GM23338 (cell line): ENCODE measurements at regions not wholly inside any gene's neighbourhood (a gene's known extent, or its start where the extent isn't known, plus 50 kb on each side); places are given as distances from the start of the nearest gene placed in this dataset.

Experiments
- ATAC-seq: fragments of 200-7000 bp; cut with Tn5 transposase; 3 replicates; pipeline ENCODE4 v1.9.1; 2020
- DNase-seq: peaks from one replicate; pipeline ENCODE4 v3.0.0-alpha.2; 2015; ENCODE audit warnings: low spot score
- H2AFZ ChIP-seq: fragments of 200-600 bp; sonication (generic); 2 replicates; pipeline ENCODE4 v1.8.0; 2016; ENCODE audit warnings: antibody characterized with exemption, mild to moderate bottlenecking, moderate library complexity
- H3F3A ChIP-seq: fragments of 200-600 bp; sonication (generic); replicated peaks from 2 replicates; pipeline ENCODE4 v1.8.0; 2017; ENCODE audit warnings: antibody characterized with exemption, mixed run types, low read depth
- H3K27ac ChIP-seq: fragments of 200-600 bp; sonication (generic); 2 replicates; pipeline ENCODE4 v1.6.1; 2016; ENCODE audit warnings: low read depth
- H3K27me3 ChIP-seq: fragments of 200-600 bp; sonication (generic); 2 replicates; pipeline ENCODE4 v1.8.0; 2016; ENCODE audit warnings: mild to moderate bottlenecking, mixed run types, moderate library complexity; ENCODE audit not compliant: insufficient read depth
- H3K36me3 ChIP-seq: fragments of 200-600 bp; sonication (generic); 2 replicates; pipeline ENCODE4 v1.8.0; 2016; ENCODE audit warnings: mild to moderate bottlenecking; ENCODE audit not compliant: insufficient read depth
- H3K4me1 ChIP-seq: fragments of 200-600 bp; sonication (generic); 2 replicates; pipeline ENCODE4 v1.8.0; 2016; ENCODE audit warnings: mild to moderate bottlenecking, moderate library complexity; ENCODE audit not compliant: insufficient read depth
- H3K4me2 ChIP-seq: fragments of 200-600 bp; sonication (generic); 2 replicates; pipeline ENCODE4 v1.7.1; 2017; ENCODE audit warnings: mixed run types
- H3K4me3 ChIP-seq: fragments of 200-600 bp; sonication (generic); 2 replicates; pipeline ENCODE4 v1.6.1; 2016; ENCODE audit warnings: mixed run types
- H3K79me2 ChIP-seq: fragments of 200-600 bp; sonication (generic); replicated peaks from 2 replicates; pipeline ENCODE4 v1.8.0; 2017; ENCODE audit warnings: mild to moderate bottlenecking; ENCODE audit not compliant: insufficient read depth
- H3K9me2 ChIP-seq: fragments of 200-600 bp; sonication (generic); 2 replicates; pipeline ENCODE4 v1.8.0; 2017; ENCODE audit not compliant: insufficient read depth
- H4K20me1 ChIP-seq: fragments of 200-600 bp; sonication (generic); replicated peaks from 2 replicates; pipeline ENCODE4 v1.8.0; 2017; ENCODE audit warnings: mild to moderate bottlenecking; ENCODE audit not compliant: insufficient read depth
- H3K27ac Mint-ChIP-seq: 2 replicates; pipeline ENCODE4 v1.8.0; 2020; ENCODE audit warnings: inconsistent platforms, mild to moderate bottlenecking, moderate library complexity, mixed read lengths
- H3K27me3 Mint-ChIP-seq: 3 replicates; pipeline ENCODE4 v1.8.0; 2022; ENCODE audit warnings: low read depth, mild to moderate bottlenecking, moderate library complexity, mixed read lengths, inconsistent platforms; ENCODE audit not compliant: insufficient read depth, poor library complexity
- H3K36me3 Mint-ChIP-seq: 3 replicates; pipeline ENCODE4 v1.8.0; 2021; ENCODE audit warnings: low read depth, mild to moderate bottlenecking, inconsistent platforms, moderate library complexity, mixed read lengths
- H3K4me1 Mint-ChIP-seq: 3 replicates; pipeline ENCODE4 v1.8.0; 2020; ENCODE audit warnings: mild to moderate bottlenecking, inconsistent platforms, mixed read lengths
- H3K4me3 Mint-ChIP-seq: 3 replicates; pipeline ENCODE4 v1.8.0; 2021; ENCODE audit warnings: moderate library complexity, mild to moderate bottlenecking, inconsistent platforms, mixed read lengths
- H3K9me3 Mint-ChIP-seq: 3 replicates; pipeline ENCODE4 v1.8.0; 2020; ENCODE audit warnings: moderate library complexity, mild to moderate bottlenecking, inconsistent platforms, mixed read lengths
- CREB1 ChIP-seq: fragments of 250-450 bp; sonication (Bioruptor Pico); IDR thresholded peaks from 2 replicates; pipeline ENCODE4 v1.5.0; 2020; ENCODE audit warnings: low read depth, mild to moderate bottlenecking, moderate library complexity
- CTCF ChIP-seq, 2 experiments: fragments of 200-600 bp in 1 of 2; sonication (generic) in 1 of 2; conservative IDR thresholded peaks; 2 replicates each; pipeline versions ENCODE4 v1.5.1 to v1.6.1; 2016 to 2017; ENCODE audit warnings: antibody characterized with exemption in 2 of 2, low read depth in 2 of 2, mild to moderate bottlenecking in 2 of 2, moderate library complexity in 1 of 2
- ETS1 ChIP-seq: IDR thresholded peaks from 2 replicates; pipeline ENCODE4 v1.6.1; 2016; ENCODE audit warnings: antibody characterized with exemption
- EZH2 ChIP-seq: fragments of 200-600 bp; sonication (generic); IDR thresholded peaks from one replicate; pipeline ENCODE4 v1.8.0; 2017; ENCODE audit warnings: antibody characterized with exemption, mild to moderate bottlenecking, low read depth; ENCODE audit not compliant: unreplicated experiment
- EZH2phosphoT487 ChIP-seq: fragments of 200-600 bp; sonication (generic); IDR thresholded peaks from one replicate; pipeline ENCODE4 v1.8.1; 2018; ENCODE audit warnings: antibody characterized with exemption; ENCODE audit not compliant: unreplicated experiment
- JUNB ChIP-seq: IDR thresholded peaks from one replicate; pipeline ENCODE4 v1.6.1; 2016; ENCODE audit warnings: antibody characterized with exemption; ENCODE audit not compliant: unreplicated experiment
- NANOG ChIP-seq: IDR thresholded peaks from 2 replicates; pipeline ENCODE4 v1.6.1; 2016; ENCODE audit warnings: antibody characterized with exemption, borderline replicate concordance
- POLR2AphosphoS5 ChIP-seq: IDR thresholded peaks from 2 replicates; pipeline ENCODE4 v1.6.1; 2016; ENCODE audit warnings: antibody characterized with exemption, low read depth
- REST ChIP-seq: IDR thresholded peaks from one replicate; pipeline ENCODE4 v1.6.1; 2018; ENCODE audit warnings: antibody characterized with exemption; ENCODE audit not compliant: unreplicated experiment
- STAT1 ChIP-seq: IDR thresholded peaks from one replicate; pipeline ENCODE4 v1.6.1; 2016; ENCODE audit warnings: antibody characterized with exemption; ENCODE audit not compliant: unreplicated experiment
- ZNF114 ChIP-seq: fragments of 250-450 bp; sonication (Bioruptor Pico); IDR thresholded peaks from 2 replicates; pipeline ENCODE4 v1.5.0; 2020; ENCODE audit warnings: mild to moderate bottlenecking, moderate library complexity
- ZNF331 ChIP-seq: fragments of 250-450 bp; sonication (Bioruptor Pico); IDR thresholded peaks from 2 replicates; pipeline ENCODE4 v1.5.0; 2020; ENCODE audit warnings: low read depth, mild to moderate bottlenecking, moderate library complexity
- ZNF462 ChIP-seq: fragments of 250-450 bp; sonication (Bioruptor Pico); IDR thresholded peaks from 2 replicates; pipeline ENCODE4 v1.5.0; 2020; ENCODE audit warnings: mild to moderate bottlenecking, moderate library complexity

GRCh38 chr2:114330594-114330993 lies 111.8 kb upstream of the DPP10 start:
- no peaks in the 10 kb centered on the region for H3K36me3 Mint-ChIP-seq
- no peak overlapping the region for H3K27ac Mint-ChIP-seq
- H3K9me2 ChIP-seq, result no peaks in the 10 kb centered on the region
- H3K4me3 ChIP-seq, result no peak overlapping the region
- no peak overlapping the region for H2AFZ ChIP-seq
- H3K36me3 ChIP-seq, result no peaks in the 10 kb centered on the region
- H3F3A ChIP-seq, result no peaks in the 10 kb centered on the region
- DNase-seq, result no peak
- no peaks in the 10 kb centered on the region for H3K79me2 ChIP-seq
- no peak overlapping the region for H3K4me3 Mint-ChIP-seq
- H3K4me2 ChIP-seq, result no peak overlapping the region
- no peaks in the 10 kb centered on the region; the same call in 1 of the 2 replicates for H4K20me1 ChIP-seq
- H3K9me3 Mint-ChIP-seq, result peaks cover 18% of the 10 kb centered on the region
- TF ChIP-seq EZH2phosphoT487, result no peak
- no peak for TF ChIP-seq STAT1
- no peak for TF ChIP-seq JUNB
- TF ChIP-seq CTCF (conservative IDR thresholded peaks at IDR 0.05; ENCODE audit: low read depth in 2 of 2), result no peak
- TF ChIP-seq ZNF331, result no peak
- no peak for TF ChIP-seq ZNF114 (CRISPR knock-in tag)
- TF ChIP-seq REST, result no peak
- no peak for TF ChIP-seq ZNF462 (CRISPR knock-in tag)
- no peak for TF ChIP-seq ETS1
- TF ChIP-seq CREB1 (CRISPR knock-in tag), result no peak
- no peak for TF ChIP-seq POLR2AphosphoS5
- no peak for TF ChIP-seq EZH2
- TF ChIP-seq NANOG, result no peak
- no peaks in the 10 kb centered on the region for H3K4me1 Mint-ChIP-seq
- no peaks in the 10 kb centered on the region for H3K27me3 ChIP-seq
- no peak for ATAC-seq
- H3K4me1 ChIP-seq, result no peaks in the 10 kb centered on the region
- no peaks in the 10 kb centered on the region for H3K27me3 Mint-ChIP-seq
- no peak overlapping the region for H3K27ac ChIP-seq
